ENCODE measurements at regions not wholly inside any gene's neighbourhood (a gene's known extent, or its start where the extent isn't known, plus 50 kb on each side); places are given as distances from the start of the nearest gene placed in this dataset.

GRCh38 chr9:87108661-87109060 lies 161.4 kb upstream of the GAS1 start:
- no peak for TF ChIP-seq POLR2A (IDR thresholded peaks at IDR 0.05; ENCODE audit: low read length)
- TF ChIP-seq GATA1 (IDR thresholded peaks at IDR 0.05; ENCODE audit: low read depth, low read length), result no peak
- DNase-seq, result no peak

GRCh38 chr9:87109231-87109631 lies 161.9 kb upstream of the GAS1 start:
- TF ChIP-seq GATA1 (IDR thresholded peaks at IDR 0.05; ENCODE audit: low read depth, low read length) (no peak), POLR2A (IDR thresholded peaks at IDR 0.05; ENCODE audit: low read length) (no peak)
- no peak for DNase-seq

GRCh38 chr9:87109851-87110250 lies 162.5 kb upstream of the GAS1 start:
- TF ChIP-seq GATA1 (IDR thresholded peaks at IDR 0.05; ENCODE audit: low read depth, low read length) (no peak), POLR2A (IDR thresholded peaks at IDR 0.05; ENCODE audit: low read length) (no peak)
- no peak for DNase-seq

- TF ChIP-seq POLR2A (IDR thresholded peaks at IDR 0.05; ENCODE audit: low read length), result no peak
- no peak for TF ChIP-seq GATA1 (IDR thresholded peaks at IDR 0.05; ENCODE audit: low read depth, low read length)
Observed at GRCh38 chr9:87111010-87111409, 163.7 kb upstream of the GAS1 start.

GRCh38 chr9:87112656-87113055 lies 165.3 kb upstream of the GAS1 start:
- no peak for DNase-seq
- TF ChIP-seq POLR2A (IDR thresholded peaks at IDR 0.05; ENCODE audit: low read length) (no peak), GATA1 (IDR thresholded peaks at IDR 0.05; ENCODE audit: low read depth, low read length) (no peak)

More at GRCh38 chr9:87111010-87111409, 163.7 kb upstream of the GAS1 start:
- no peak for DNase-seq

GRCh38 chr9:87113874-87114273 lies 166.6 kb upstream of the GAS1 start:
- DNase-seq, result no peak
- TF ChIP-seq GATA1 (IDR thresholded peaks at IDR 0.05; ENCODE audit: low read depth, low read length) (no peak), POLR2A (IDR thresholded peaks at IDR 0.05; ENCODE audit: low read length) (no peak)

GRCh38 chr9:87115785-87116184 lies 168.5 kb upstream of the GAS1 start:
- no peak for DNase-seq
- TF ChIP-seq POLR2A (IDR thresholded peaks at IDR 0.05; ENCODE audit: low read length) (no peak), GATA1 (IDR thresholded peaks at IDR 0.05; ENCODE audit: low read depth, low read length) (no peak)

GRCh38 chr9:87116492-87116891 lies 169.2 kb upstream of the GAS1 start:
- no peak for DNase-seq
- TF ChIP-seq POLR2A (IDR thresholded peaks at IDR 0.05; ENCODE audit: low read length) (no peak), GATA1 (IDR thresholded peaks at IDR 0.05; ENCODE audit: low read depth, low read length) (no peak)

GRCh38 chr9:87118594-87118993 lies 171.3 kb upstream of the GAS1 start:
- TF ChIP-seq POLR2A (IDR thresholded peaks at IDR 0.05; ENCODE audit: low read length) (no peak), GATA1 (IDR thresholded peaks at IDR 0.05; ENCODE audit: low read depth, low read length) (no peak)
- no peak for DNase-seq

GRCh38 chr9:87119328-87119881 lies 172.1 kb upstream of the GAS1 start:
- DNase-seq, result no peak
- TF ChIP-seq POLR2A (IDR thresholded peaks at IDR 0.05; ENCODE audit: low read length), result no peak
- no peak for TF ChIP-seq GATA1 (IDR thresholded peaks at IDR 0.05; ENCODE audit: low read depth, low read length)

GRCh38 chr9:87120610-87121009 lies 173.3 kb upstream of the GAS1 start:
- no peak for TF ChIP-seq GATA1 (IDR thresholded peaks at IDR 0.05; ENCODE audit: low read depth, low read length)
- no peak for TF ChIP-seq POLR2A (IDR thresholded peaks at IDR 0.05; ENCODE audit: low read length)

GRCh38 chr9:87122947-87123685 lies 175.8 kb upstream of the GAS1 start:
- no peak for TF ChIP-seq GATA1 (IDR thresholded peaks at IDR 0.05; ENCODE audit: low read depth, low read length)
- no peak for TF ChIP-seq POLR2A (IDR thresholded peaks at IDR 0.05; ENCODE audit: low read length)
- no peak for DNase-seq

More at GRCh38 chr9:87120610-87121009, 173.3 kb upstream of the GAS1 start:
- DNase-seq, result no peak

- DNase-seq, result no peak
- TF ChIP-seq POLR2A (IDR thresholded peaks at IDR 0.05; ENCODE audit: low read length) (no peak), GATA1 (IDR thresholded peaks at IDR 0.05; ENCODE audit: low read depth, low read length) (no peak)
Observed at GRCh38 chr9:87123830-87124229, 176.5 kb upstream of the GAS1 start.

GRCh38 chr9:87125819-87126218 lies 178.5 kb upstream of the GAS1 start:
- no peak for DNase-seq
- TF ChIP-seq GATA1 (IDR thresholded peaks at IDR 0.05; ENCODE audit: low read depth, low read length) (no peak), POLR2A (IDR thresholded peaks at IDR 0.05; ENCODE audit: low read length) (no peak)

GRCh38 chr9:87127543-87127942 lies 180.2 kb upstream of the GAS1 start:
- TF ChIP-seq GATA1 (IDR thresholded peaks at IDR 0.05; ENCODE audit: low read depth, low read length) (no peak), POLR2A (IDR thresholded peaks at IDR 0.05; ENCODE audit: low read length) (no peak)
- DNase-seq, result no peak
